Pancreas (tissue), 10 donors: ENCODE measurements at regions not wholly inside any gene's neighbourhood (a gene's known extent, or its start where the extent isn't known, plus 50 kb on each side); places are given as distances from the start of the nearest gene placed in this dataset.

ENCODE experiments used
- ATAC-seq, 4 donors: fragments of 200-7000 bp; cut with Tn5 transposase; one replicate each; pipeline versions ENCODE4 v1.8.0 to v1.9.1; 2020; ENCODE audit warnings: mild to moderate bottlenecking in 4 of 4, moderate library complexity in 4 of 4
- DNase-seq, 6 donors: peaks; one replicate each; pipeline ENCODE4 v3.0.0-alpha.2; 2020
- FAIRE-seq: peaks from 2 replicates; lab custom pipeline; 2012; peaks lifted over from hg19 to GRCh38; lab: Jason Lieb, UNC
- H3K27ac ChIP-seq, 4 donors: fragments of 200-600 bp; sonication (generic); 1 replicate in 3 of 4; 2 replicates in 1 of 4; pipeline versions ENCODE4 v1.5.0 to v1.8.0; 2020
- H3K27me3 ChIP-seq, 4 donors: fragments of 200-600 bp; one replicate each; pipeline ENCODE4 v1.8.0; 2021
- H3K36me3 ChIP-seq, 3 donors: fragments of 200-600 bp; sonication (generic) in 1 of 3; one replicate each; pipeline versions ENCODE4 v1.5.0 to v1.8.0; 2020 to 2021
- H3K4me1 ChIP-seq, 3 donors: fragments of 200-600 bp; one replicate each; pipeline ENCODE4 v1.8.0; 2021
- H3K4me3 ChIP-seq, 4 donors: fragments of 200-600 bp; sonication (generic) in 2 of 4; one replicate each; pipeline versions ENCODE4 v1.5.0 to v1.8.0; 2020 to 2021
- H3K9me3 ChIP-seq, 4 donors: fragments of 200-600 bp; one replicate each; pipeline ENCODE4 v1.8.0; 2021
- WGBS, 2 donors: extraction: QIAGEN DNeasy Blood & Tissue Kit; methylation state at CpG; one replicate each; pipeline ENCODE4 v1.1.7; 2013; 5-methylcytosine and 5-hydroxymethylcytosine counted together
- intact Hi-C, 3 donors: fragments of 100-400 bp; cut with DNase I; formaldehyde crosslinking; loops; one replicate each; pipeline versions ENCODE4 v1.11.1 to v1.14.2; 2022
- TF ChIP-seq, protein P1 (sequence below), 4 donors: fragments of 200-600 bp; sonication (generic) in 3 of 4; IDR thresholded peaks; one replicate each; pipeline versions ENCODE4 v1.5.0 to v1.8.0; 2021; ENCODE audit warnings: antibody characterized with exemption in 4 of 4
- donor health status: healthy with polysubstance abuse.
- donor health status: DM: no; HTN: no; CAD: no; lungs with moderate emphysema.
- donor health status: DM: no; HTN: no; CAD: no.
- donor health status: control.
- donor health status: control.
- donor health status: Bipolar disorder and iron deficiency.
- donor health status: DM: yes; HTN: yes; CAD: no.
- donor health status: DM: no; HTN: no; CAD: no.
- donor health status: DM: no; HTN: no; CAD: no.
- donor health status: DM: yes; HTN: yes; CAD: no.

GRCh38 chr2:37764739-37765138 lies 93.3 kb upstream of the CDC42EP3 start:
- no peak overlapping the region for H3K27ac ChIP-seq
- WGBS, 2 donors, result 31 to 35% methylated on average over 2 of the region's 2 CpGs
- DNase-seq (no peak), FAIRE-seq (no peak), ATAC-seq (no peak)
- H3K4me3 ChIP-seq, result no peak overlapping the region
- H3K9me3 ChIP-seq, result no peaks in the 10 kb centered on the region
- TF ChIP-seq, protein P1, sequence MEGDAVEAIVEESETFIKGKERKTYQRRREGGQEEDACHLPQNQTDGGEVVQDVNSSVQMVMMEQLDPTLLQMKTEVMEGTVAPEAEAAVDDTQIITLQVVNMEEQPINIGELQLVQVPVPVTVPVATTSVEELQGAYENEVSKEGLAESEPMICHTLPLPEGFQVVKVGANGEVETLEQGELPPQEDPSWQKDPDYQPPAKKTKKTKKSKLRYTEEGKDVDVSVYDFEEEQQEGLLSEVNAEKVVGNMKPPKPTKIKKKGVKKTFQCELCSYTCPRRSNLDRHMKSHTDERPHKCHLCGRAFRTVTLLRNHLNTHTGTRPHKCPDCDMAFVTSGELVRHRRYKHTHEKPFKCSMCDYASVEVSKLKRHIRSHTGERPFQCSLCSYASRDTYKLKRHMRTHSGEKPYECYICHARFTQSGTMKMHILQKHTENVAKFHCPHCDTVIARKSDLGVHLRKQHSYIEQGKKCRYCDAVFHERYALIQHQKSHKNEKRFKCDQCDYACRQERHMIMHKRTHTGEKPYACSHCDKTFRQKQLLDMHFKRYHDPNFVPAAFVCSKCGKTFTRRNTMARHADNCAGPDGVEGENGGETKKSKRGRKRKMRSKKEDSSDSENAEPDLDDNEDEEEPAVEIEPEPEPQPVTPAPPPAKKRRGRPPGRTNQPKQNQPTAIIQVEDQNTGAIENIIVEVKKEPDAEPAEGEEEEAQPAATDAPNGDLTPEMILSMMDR (IDR thresholded peaks at IDR 0.05), result no peak
- H3K27me3 ChIP-seq, result no peaks in the 10 kb centered on the region
- intact Hi-C loops, result no loop called here
- H3K4me1 ChIP-seq, result peaks cover 0 to 4% (median 0%) of the 10 kb centered on the region in 3 donors
- no peaks in the 10 kb centered on the region for H3K36me3 ChIP-seq

DNA sequence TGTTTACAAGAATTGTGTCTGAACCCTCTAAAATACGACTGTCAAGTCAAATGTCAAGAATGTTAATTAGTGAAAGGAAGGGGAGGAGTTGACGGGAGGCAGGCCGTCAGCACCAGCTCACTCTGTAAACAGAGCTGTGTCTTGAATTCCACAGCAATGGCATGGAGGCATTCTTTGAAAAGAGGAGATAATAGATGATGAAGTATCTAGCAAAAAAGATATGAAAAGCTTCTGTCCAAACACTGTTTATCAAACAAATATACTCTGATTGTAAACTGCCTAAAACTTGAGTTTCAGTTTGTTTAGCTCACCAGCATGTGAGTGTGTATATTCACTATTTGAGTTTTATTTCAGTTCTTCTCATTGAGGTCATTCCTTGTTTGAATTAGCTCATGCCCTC lies 94.7 kb upstream of the CDC42EP3 start:
- intact Hi-C loops, result no loop called here
- DNase-seq (no peak), ATAC-seq (no peak), FAIRE-seq (no peak)
- Histone ChIP-seq H3K36me3 (no peaks in the 10 kb centered on the region), H3K9me3 (no peaks in the 10 kb centered on the region), H3K4me1 (peaks cover 0 to 4% (median 0%) of the 10 kb centered on the region in 3 donors), H3K27me3 (no peaks in the 10 kb centered on the region), H3K4me3 (no peak overlapping the region), H3K27ac (no peak overlapping the region)
- TF ChIP-seq, protein P1 (IDR thresholded peaks at IDR 0.05), result no peak
- WGBS, 2 donors, result 24 to 37% methylated on average over 3 of the region's 3 CpGs

DNA sequence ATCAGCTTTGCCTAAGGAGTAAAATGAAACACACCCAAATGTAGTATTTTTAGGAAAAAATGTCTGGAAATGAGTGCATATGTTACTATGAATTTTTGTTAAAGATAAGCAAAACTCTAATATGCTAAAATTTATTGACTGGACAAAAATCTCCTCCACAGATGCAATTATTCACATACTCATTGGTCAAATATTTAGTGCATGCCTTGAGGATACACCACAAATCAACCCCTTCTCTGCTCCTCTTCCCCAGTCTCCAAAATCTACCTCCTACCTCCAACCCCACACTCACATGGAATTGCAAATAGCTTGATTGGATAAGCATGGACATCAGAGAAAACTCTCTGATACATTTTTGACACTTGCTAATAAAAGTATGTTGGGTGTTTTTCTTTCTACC lies 95.6 kb upstream of the CDC42EP3 start:
- ATAC-seq, result no peak
- Histone ChIP-seq H3K36me3 (no peaks in the 10 kb centered on the region), H3K4me3 (no peak overlapping the region), H3K4me1 (peaks cover 0 to 4% (median 0%) of the 10 kb centered on the region in 3 donors), H3K9me3 (no peaks in the 10 kb centered on the region), H3K27ac (no peak overlapping the region), H3K27me3 (no peaks in the 10 kb centered on the region)
- FAIRE-seq, result no peak
- intact Hi-C loops, result no loop called here
- TF ChIP-seq, protein P1 (IDR thresholded peaks at IDR 0.05), result no peak
- DNase-seq, result no peak

- DNase-seq, result peak in 3 of 6 donors; percentile 4 to 34 (median 19)
- intact Hi-C loops, result no loop called here
- peak; percentile 77 to 90 (median 82) for ATAC-seq
- H3K36me3 ChIP-seq, result no peaks in the 10 kb centered on the region
- H3K4me3 ChIP-seq, result no peak overlapping the region
- no peaks in the 10 kb centered on the region for H3K27me3 ChIP-seq
- H3K9me3 ChIP-seq, result no peaks in the 10 kb centered on the region
- peak overlapping the region in 3 of 4 donors; percentile 17 to 48 (median 24) for H3K27ac ChIP-seq
- 34 to 38% methylated on average over 6 of the region's 6 CpGs for WGBS, 2 donors
- H3K4me1 ChIP-seq, result peaks cover 0 to 4% (median 0%) of the 10 kb centered on the region in 3 donors
- no peak for FAIRE-seq
- TF ChIP-seq, protein P1 (IDR thresholded peaks at IDR 0.05), result no peak
Observed at GRCh38 chr2:37767959-37768925, 96.8 kb upstream of the CDC42EP3 start.

DNA sequence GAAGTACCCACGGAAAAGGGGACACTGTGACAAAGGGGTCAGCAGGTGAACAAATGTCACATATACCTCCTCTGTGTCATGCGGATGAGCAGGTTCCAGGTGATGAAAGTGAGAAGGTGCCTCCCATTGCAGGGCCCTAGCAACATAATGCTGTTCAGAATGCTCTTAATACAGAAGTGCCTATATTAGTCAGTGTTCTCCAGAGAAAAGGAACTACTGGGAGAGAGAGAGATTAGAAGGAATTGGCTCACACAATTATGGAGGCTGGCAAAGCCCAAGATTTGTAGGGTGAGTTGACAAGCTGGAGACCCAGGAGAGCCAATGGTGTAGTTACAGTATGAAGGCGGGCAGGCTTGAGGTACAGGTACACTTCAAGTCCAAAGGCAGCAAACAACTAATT lies 98.1 kb upstream of the CDC42EP3 start:
- no peaks in the 10 kb centered on the region for H3K27me3 ChIP-seq
- no peaks in the 10 kb centered on the region for H3K9me3 ChIP-seq
- no peak overlapping the region for H3K27ac ChIP-seq
- 83 to 85% methylated on average over 3 of the region's 3 CpGs for WGBS, 2 donors
- intact Hi-C loops, result no loop called here
- TF ChIP-seq, protein P1 (IDR thresholded peaks at IDR 0.05), result no peak
- ATAC-seq, result no peak
- peaks cover 0 to 4% (median 0%) of the 10 kb centered on the region in 3 donors for H3K4me1 ChIP-seq
- no peaks in the 10 kb centered on the region for H3K36me3 ChIP-seq
- no peak for FAIRE-seq
- no peak overlapping the region for H3K4me3 ChIP-seq
- DNase-seq, result no peak
